SK-N-SH (cell line): ENCODE measurements at regions not wholly inside any gene's neighbourhood (a gene's known extent, or its start where the extent isn't known, plus 50 kb on each side); places are given as distances from the start of the nearest gene placed in this dataset.

Experiments
- EP300 ChIP-seq, 2 experiments: IDR thresholded peaks; 2 replicates each; pipeline versions ENCODE4 v1.4.0 to v1.6.1; 2012; ENCODE audit warnings: borderline replicate concordance in 1 of 2, low read depth in 1 of 2, low read length in 1 of 2
- EZH2phosphoT487 ChIP-seq: fragments of 200-600 bp; sonication (generic); IDR thresholded peaks from 2 replicates; pipeline ENCODE4 v1.6.1; 2017; ENCODE audit warnings: low read depth, mixed run types, mild to moderate bottlenecking, antibody characterized with exemption, moderate library complexity, borderline replicate concordance
- GABPA ChIP-seq: IDR thresholded peaks from 2 replicates; pipeline ENCODE4 v1.4.0; 2012; ENCODE audit warnings: low read depth, mild to moderate bottlenecking
- NRF1 ChIP-seq: IDR thresholded peaks from 2 replicates; pipeline ENCODE4 v1.6.1; 2012; ENCODE audit warnings: low read depth, mild to moderate bottlenecking, low read length
- RAD21 ChIP-seq: IDR thresholded peaks from 2 replicates; pipeline ENCODE4 v1.6.1; 2012; ENCODE audit warnings: mild to moderate bottlenecking, low read length
- RFX5 ChIP-seq: IDR thresholded peaks from 2 replicates; pipeline ENCODE4 v1.6.1; 2012; ENCODE audit warnings: mild to moderate bottlenecking, improper control_type of control experiment, low read length
- RXRA ChIP-seq: IDR thresholded peaks from 2 replicates; pipeline ENCODE4 v1.4.0; 2012; ENCODE audit warnings: low read depth, mild to moderate bottlenecking, borderline replicate concordance
- SIN3A ChIP-seq: IDR thresholded peaks from 2 replicates; pipeline ENCODE4 v1.6.1; 2012; ENCODE audit warnings: low read depth, mild to moderate bottlenecking, low read length, moderate library complexity, borderline replicate concordance
- TCF12 ChIP-seq: IDR thresholded peaks from 2 replicates; pipeline ENCODE4 v1.4.0; 2012
- YY1 ChIP-seq: IDR thresholded peaks from 2 replicates; pipeline ENCODE4 v1.4.0; 2012; ENCODE audit warnings: low read depth, mild to moderate bottlenecking
- TF ChIP-seq, protein P1 (sequence below): fragments of 200-600 bp; sonication (generic); IDR thresholded peaks from 2 replicates; pipeline ENCODE4 v1.6.1; 2017; ENCODE audit warnings: antibody characterized with exemption, mild to moderate bottlenecking, moderate library complexity
- TF ChIP-seq, protein P2 (sequence below): fragments of 150-350 bp; IDR thresholded peaks from 2 replicates; pipeline ENCODE4 v1.6.1; 2017; ENCODE audit warnings: antibody characterized with exemption, low read length, low read depth, borderline replicate concordance
- TF ChIP-seq, protein P3 (sequence below): IDR thresholded peaks from 2 replicates; pipeline ENCODE4 v1.6.1; 2012; ENCODE audit warnings: mild to moderate bottlenecking, low read depth, low read length, moderate library complexity
- TF ChIP-seq, protein P4 (sequence below): IDR thresholded peaks from 2 replicates; pipeline ENCODE4 v1.4.0; 2012; ENCODE audit warnings: low read depth

DNA sequence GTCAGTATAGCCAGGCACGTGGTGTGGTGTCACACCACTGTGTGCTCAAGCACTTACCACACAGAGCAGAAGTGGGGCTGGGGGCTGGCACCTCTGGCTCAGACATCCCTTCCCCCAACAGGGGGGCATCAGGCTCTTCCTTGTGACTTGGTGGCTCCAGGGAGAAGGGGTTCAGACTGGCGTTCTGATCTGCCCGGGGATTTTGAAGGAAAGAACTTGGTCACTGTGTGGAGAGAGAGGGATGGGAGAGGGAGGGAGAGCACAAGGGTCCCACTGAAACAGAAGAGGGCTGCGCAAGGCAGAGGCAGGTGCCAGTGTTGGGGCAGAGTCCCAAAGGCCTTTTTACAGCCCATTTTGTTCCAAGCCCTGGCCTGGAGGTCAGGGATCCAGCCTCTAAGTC lies 109.7 kb upstream of the ALDH1B1 start:
- TF ChIP-seq EZH2phosphoT487 (no peak), TCF12 (no peak), NRF1 (no peak), RFX5 (no peak), SIN3A (no peak), YY1 (no peak), RXRA (no peak), RAD21 (no peak), EP300 (IDR thresholded peaks at IDR 0.05; ENCODE audit: borderline replicate concordance in 1 of 2, low read depth in 1 of 2, low read length in 1 of 2) (no peak), GABPA (no peak)
- TF ChIP-seq, protein P1, sequence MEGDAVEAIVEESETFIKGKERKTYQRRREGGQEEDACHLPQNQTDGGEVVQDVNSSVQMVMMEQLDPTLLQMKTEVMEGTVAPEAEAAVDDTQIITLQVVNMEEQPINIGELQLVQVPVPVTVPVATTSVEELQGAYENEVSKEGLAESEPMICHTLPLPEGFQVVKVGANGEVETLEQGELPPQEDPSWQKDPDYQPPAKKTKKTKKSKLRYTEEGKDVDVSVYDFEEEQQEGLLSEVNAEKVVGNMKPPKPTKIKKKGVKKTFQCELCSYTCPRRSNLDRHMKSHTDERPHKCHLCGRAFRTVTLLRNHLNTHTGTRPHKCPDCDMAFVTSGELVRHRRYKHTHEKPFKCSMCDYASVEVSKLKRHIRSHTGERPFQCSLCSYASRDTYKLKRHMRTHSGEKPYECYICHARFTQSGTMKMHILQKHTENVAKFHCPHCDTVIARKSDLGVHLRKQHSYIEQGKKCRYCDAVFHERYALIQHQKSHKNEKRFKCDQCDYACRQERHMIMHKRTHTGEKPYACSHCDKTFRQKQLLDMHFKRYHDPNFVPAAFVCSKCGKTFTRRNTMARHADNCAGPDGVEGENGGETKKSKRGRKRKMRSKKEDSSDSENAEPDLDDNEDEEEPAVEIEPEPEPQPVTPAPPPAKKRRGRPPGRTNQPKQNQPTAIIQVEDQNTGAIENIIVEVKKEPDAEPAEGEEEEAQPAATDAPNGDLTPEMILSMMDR = no peak
- TF ChIP-seq, protein P2, sequence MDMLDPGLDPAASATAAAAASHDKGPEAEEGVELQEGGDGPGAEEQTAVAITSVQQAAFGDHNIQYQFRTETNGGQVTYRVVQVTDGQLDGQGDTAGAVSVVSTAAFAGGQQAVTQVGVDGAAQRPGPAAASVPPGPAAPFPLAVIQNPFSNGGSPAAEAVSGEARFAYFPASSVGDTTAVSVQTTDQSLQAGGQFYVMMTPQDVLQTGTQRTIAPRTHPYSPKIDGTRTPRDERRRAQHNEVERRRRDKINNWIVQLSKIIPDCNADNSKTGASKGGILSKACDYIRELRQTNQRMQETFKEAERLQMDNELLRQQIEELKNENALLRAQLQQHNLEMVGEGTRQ = no peak
- TF ChIP-seq, protein P3, sequence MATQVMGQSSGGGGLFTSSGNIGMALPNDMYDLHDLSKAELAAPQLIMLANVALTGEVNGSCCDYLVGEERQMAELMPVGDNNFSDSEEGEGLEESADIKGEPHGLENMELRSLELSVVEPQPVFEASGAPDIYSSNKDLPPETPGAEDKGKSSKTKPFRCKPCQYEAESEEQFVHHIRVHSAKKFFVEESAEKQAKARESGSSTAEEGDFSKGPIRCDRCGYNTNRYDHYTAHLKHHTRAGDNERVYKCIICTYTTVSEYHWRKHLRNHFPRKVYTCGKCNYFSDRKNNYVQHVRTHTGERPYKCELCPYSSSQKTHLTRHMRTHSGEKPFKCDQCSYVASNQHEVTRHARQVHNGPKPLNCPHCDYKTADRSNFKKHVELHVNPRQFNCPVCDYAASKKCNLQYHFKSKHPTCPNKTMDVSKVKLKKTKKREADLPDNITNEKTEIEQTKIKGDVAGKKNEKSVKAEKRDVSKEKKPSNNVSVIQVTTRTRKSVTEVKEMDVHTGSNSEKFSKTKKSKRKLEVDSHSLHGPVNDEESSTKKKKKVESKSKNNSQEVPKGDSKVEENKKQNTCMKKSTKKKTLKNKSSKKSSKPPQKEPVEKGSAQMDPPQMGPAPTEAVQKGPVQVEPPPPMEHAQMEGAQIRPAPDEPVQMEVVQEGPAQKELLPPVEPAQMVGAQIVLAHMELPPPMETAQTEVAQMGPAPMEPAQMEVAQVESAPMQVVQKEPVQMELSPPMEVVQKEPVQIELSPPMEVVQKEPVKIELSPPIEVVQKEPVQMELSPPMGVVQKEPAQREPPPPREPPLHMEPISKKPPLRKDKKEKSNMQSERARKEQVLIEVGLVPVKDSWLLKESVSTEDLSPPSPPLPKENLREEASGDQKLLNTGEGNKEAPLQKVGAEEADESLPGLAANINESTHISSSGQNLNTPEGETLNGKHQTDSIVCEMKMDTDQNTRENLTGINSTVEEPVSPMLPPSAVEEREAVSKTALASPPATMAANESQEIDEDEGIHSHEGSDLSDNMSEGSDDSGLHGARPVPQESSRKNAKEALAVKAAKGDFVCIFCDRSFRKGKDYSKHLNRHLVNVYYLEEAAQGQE = no peak
- TF ChIP-seq, protein P4, sequence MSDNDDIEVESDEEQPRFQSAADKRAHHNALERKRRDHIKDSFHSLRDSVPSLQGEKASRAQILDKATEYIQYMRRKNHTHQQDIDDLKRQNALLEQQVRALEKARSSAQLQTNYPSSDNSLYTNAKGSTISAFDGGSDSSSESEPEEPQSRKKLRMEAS = no peak
